ENCODE measurements at regions not wholly inside any gene's neighbourhood (a gene's known extent, or its start where the extent isn't known, plus 50 kb on each side); places are given as distances from the start of the nearest gene placed in this dataset.

- TF ChIP-seq CTCF (IDR thresholded peaks at IDR 0.05; ENCODE audit: control insufficient read depth, insufficient read depth, low read depth, low read length, missing control alignments): no peak
- DNase-seq (ENCODE audit: low read depth): no peak
- no peak overlapping the region for H3K4me3 ChIP-seq (ENCODE audit: control insufficient read depth, low read depth, low read length)
Measured at GRCh38 chr20:56955680-56956079, 310.8 kb downstream of the BMP7 start.

- no peak overlapping the region for H3K4me3 ChIP-seq (ENCODE audit: control insufficient read depth, low read depth, low read length)
- no peak for TF ChIP-seq CTCF (IDR thresholded peaks at IDR 0.05; ENCODE audit: control insufficient read depth, insufficient read depth, low read depth, low read length, missing control alignments)
- no peak for DNase-seq (ENCODE audit: low read depth)
Measured at GRCh38 chr20:56956534-56956933, 309.9 kb downstream of the BMP7 start.

- H3K4me3 ChIP-seq (ENCODE audit: control insufficient read depth, low read depth, low read length): no peak overlapping the region
- TF ChIP-seq CTCF (IDR thresholded peaks at IDR 0.05; ENCODE audit: control insufficient read depth, insufficient read depth, low read depth, low read length, missing control alignments): no peak
- no peak for DNase-seq (ENCODE audit: low read depth)
Measured at GRCh38 chr20:56957737-56958553, 308.5 kb downstream of the BMP7 start.

GRCh38 chr20:56964901-56965300, 301.5 kb downstream of the BMP7 start:
- no peak overlapping the region for H3K4me3 ChIP-seq (ENCODE audit: control insufficient read depth, low read depth, low read length)
- no peak for DNase-seq (ENCODE audit: low read depth)
- no peak for TF ChIP-seq CTCF (IDR thresholded peaks at IDR 0.05; ENCODE audit: control insufficient read depth, insufficient read depth, low read depth, low read length, missing control alignments)

GRCh38 chr20:56967916-56968315, 298.5 kb downstream of the BMP7 start:
- no peak overlapping the region for H3K4me3 ChIP-seq (ENCODE audit: control insufficient read depth, low read depth, low read length)
- DNase-seq (ENCODE audit: low read depth): no peak
- no peak for TF ChIP-seq CTCF (IDR thresholded peaks at IDR 0.05; ENCODE audit: control insufficient read depth, insufficient read depth, low read depth, low read length, missing control alignments)

- no peak for DNase-seq (ENCODE audit: low read depth)
- TF ChIP-seq CTCF (IDR thresholded peaks at IDR 0.05; ENCODE audit: control insufficient read depth, insufficient read depth, low read depth, low read length, missing control alignments): no peak
- no peak overlapping the region for H3K4me3 ChIP-seq (ENCODE audit: control insufficient read depth, low read depth, low read length)
Measured at GRCh38 chr20:56968376-56969048, 297.9 kb downstream of the BMP7 start.

Measured in AG09309 (cell line).